ENCODE measurements at regions not wholly inside any gene's neighbourhood (a gene's known extent, or its start where the extent isn't known, plus 50 kb on each side); places are given as distances from the start of the nearest gene placed in this dataset.

DNA sequence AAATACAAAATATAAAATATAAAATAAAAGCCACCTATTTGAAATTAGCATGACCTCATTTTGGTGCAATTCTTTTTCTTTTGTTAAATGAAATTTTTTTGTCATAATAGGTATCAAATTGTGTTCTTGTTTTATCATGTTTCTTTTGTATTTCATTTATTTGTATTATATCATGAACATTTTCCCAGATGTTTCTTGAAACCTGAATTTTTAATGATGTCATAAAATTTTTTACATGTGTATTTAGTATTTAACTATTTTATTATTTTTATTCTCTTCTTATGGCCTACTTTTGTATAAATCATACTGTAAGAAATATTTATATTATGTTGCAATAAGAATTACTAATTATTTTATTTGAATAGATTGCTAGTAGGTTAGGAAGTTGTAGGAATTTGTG is 361.7 kb downstream of the TMEM161B start:
- TF ChIP-seq EZH2 (IDR thresholded peaks at IDR 0.05; ENCODE audit: borderline replicate concordance, low read depth, low read length, poor library complexity, severe bottlenecking) = no peak
- TF ChIP-seq, protein P1, sequence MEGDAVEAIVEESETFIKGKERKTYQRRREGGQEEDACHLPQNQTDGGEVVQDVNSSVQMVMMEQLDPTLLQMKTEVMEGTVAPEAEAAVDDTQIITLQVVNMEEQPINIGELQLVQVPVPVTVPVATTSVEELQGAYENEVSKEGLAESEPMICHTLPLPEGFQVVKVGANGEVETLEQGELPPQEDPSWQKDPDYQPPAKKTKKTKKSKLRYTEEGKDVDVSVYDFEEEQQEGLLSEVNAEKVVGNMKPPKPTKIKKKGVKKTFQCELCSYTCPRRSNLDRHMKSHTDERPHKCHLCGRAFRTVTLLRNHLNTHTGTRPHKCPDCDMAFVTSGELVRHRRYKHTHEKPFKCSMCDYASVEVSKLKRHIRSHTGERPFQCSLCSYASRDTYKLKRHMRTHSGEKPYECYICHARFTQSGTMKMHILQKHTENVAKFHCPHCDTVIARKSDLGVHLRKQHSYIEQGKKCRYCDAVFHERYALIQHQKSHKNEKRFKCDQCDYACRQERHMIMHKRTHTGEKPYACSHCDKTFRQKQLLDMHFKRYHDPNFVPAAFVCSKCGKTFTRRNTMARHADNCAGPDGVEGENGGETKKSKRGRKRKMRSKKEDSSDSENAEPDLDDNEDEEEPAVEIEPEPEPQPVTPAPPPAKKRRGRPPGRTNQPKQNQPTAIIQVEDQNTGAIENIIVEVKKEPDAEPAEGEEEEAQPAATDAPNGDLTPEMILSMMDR (conservative IDR thresholded peaks at IDR 0.05; ENCODE audit: low read depth, low read length) = no peak

All from A673 (cell line).